HG02623 (cell line): ENCODE measurements at regions not wholly inside any gene's neighbourhood (a gene's known extent, or its start where the extent isn't known, plus 50 kb on each side); places are given as distances from the start of the nearest gene placed in this dataset.
"Not testable (repeated sequence)": the region's sequence is repeated elsewhere in the genome, so short reads cannot be mapped to it uniquely, and the experiment has no call there.

Source experiments
- ATAC-seq: cut with Tn5 transposase; IDR thresholded peaks from one replicate; pipeline ENCODE4 v1.9.1; 2021; ENCODE audit warnings: moderate library complexity; ENCODE audit not compliant: unreplicated experiment

DNA sequence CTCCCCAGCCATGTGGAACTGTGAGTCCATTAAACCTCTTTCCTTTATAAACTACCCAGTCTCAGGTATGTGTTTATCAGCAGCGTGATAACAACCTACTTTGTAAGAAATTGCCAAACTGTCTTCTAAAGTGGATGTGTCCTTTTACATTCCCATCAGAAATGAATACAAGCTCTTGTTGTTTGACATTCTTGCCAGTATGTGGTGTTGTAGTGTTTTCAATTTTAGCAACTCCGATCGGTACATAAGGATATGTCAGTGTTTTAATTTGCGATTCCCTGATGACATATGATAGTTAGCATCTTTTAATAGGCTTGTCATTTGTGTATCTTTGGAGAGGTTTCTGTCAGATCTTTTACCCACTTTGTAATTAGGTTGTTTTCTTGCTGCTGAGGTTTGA is 1156.3 kb upstream of the CRIM1 start:
- ATAC-seq: no peak

DNA sequence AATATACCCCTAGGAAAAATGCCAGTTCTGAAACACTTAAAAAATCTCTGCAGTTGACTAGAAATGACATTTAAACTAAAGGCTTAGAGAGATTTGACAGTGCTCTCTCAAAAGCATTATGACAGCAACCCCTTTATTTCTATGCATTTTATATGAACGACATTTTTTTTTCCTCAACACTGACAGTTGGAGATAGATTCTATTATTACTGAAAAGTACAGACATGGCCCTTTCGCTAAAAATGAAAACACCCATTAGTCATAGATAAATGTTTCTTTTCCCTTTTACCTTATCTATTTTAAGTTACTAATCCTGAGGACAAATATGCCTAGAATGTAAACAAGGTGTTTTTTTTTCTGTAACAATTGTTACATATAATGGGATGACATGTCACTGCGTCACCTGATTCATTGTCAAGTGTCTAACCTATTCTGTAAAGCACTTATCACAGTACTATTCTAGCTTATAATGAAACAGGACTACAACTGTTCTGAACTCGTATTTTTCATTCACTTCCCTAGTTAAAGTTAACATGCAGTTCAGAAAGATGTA is 1169.6 kb upstream of the CRIM1 start:
- ATAC-seq: no peak

DNA sequence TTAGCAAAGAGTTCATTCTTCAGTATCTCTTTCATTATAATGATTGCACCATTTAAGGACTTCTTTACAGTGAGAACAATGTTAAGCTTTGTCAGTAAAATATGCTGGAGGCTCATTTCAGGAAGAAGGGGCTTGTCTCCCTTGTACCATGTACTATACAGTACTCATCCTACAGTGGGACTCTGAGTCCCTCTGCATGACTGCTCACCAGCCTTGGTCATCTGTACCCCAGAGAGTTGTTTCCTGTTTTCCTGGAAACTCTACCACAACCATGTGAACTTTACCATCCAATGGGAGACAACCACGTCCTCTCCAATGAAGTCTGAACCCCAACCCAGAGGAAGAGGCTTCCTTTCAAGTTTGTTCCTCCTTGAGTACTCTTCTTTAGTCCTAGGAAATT is 1171.1 kb upstream of the CRIM1 start:
- ATAC-seq: no peak

DNA sequence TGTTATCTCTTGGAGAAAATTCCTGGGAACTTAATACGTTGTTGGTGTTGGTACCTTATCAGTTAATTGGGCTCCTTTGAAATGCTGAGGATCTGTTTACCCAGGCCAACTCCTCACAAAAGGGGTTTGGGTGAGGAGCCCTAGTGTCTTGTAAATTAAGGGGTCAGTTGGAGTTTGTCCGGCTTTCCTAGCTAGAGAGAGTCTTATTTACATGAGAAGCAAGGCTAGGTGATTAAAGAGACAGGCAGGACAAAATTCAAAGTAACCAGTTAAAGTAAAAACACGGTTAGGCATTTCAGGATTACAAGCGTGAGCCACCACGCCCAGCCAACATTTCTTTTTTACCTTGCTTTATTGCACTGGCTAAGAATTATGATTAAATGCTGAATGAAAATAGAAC is 1178.9 kb upstream of the CRIM1 start:
- ATAC-seq: not testable (repeated sequence)

DNA sequence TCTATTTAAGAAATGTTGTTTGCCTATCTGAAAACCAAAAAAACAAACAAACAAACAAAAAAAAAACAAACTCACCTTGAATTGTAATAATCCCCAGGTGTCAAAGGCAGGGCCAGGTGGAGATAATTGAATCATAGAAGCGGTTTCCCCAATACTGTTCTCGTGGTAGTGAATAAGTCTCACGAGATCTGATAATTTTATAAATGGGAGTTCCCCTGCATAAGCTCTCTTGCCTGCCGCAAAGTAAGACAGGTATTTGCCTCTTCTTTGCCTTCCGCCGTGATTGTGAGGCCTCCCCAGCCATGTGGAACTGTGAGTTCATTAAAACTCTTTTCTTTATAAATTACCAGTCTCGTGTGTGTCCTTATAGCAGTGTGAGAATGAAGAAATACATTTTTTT is 1180.7 kb upstream of the CRIM1 start:
- no peak for ATAC-seq

DNA sequence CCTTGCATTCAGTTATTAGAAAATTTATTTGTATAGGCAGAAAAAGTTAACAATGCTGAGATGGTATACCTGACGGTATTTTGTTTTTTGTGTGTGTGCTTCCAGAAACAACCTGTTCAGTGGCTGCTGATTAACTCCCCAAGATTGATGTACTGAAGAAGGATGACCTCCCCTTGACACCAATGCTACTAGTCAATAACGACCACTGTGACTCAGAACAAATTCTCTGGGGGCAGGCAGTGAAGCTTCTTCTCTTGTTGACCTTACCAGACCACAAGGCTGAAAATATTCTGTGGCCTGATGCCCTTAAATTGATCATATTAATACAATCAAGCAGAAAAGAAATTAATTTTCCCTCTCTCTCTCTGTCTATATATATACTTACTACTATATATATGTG is 1182.9 kb upstream of the CRIM1 start:
- ATAC-seq: no peak

DNA sequence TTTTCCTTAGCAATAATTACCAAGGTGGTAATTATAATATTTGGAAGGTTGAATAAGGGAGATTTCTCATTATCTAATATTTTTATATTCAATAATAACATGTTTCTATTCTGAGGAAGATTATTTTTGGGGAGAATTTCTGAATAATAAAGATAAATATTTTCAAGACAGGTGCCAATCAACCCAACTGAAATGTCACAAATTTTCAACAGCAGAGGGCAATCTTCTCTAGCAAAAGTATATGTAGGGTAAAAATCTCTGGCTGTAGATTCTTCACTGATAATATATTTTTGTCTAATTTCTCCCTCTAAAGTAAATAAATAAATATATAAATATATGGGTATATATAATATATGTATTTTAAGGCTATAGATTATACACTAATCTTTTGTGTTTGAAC is 1187.2 kb upstream of the CRIM1 start:
- ATAC-seq: no peak

DNA sequence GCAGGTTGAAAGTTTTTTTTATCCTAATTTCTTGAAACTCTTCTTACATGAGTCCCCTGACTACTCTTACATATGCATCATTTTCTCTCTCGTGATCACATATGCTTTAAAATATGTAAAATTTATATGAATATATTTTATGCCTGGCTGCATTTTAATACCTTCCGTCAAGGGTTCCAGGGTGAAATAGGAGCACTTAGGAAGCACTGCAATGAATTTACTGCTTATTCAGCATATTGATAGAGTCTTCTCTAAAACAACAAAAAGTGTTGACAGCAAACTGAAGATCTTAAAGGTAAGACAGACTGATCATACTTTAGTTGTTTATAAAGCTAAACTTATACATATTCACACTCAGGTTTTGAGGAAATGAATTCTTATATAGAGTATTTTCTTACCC is 1191.6 kb upstream of the CRIM1 start:
- ATAC-seq: no peak

DNA sequence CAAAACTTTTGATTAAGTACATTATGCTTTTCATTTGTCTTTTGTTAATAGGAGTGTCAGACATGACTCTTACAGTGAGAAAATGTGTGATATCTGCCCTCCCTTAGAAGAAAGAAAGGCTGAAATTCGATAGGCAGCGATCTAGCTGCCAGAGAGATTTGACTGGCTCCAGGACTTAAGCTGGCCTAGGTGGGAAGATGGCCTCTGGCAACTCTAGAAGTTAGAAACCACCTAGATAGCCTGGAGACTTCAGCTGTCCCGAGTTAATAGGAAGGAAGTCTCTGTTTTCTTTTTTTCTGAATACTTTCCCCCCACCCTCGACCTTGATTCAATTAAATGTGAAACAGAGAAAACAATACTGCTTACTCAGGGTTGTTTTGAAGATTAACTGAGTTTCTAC is 1194.7 kb upstream of the CRIM1 start:
- no peak for ATAC-seq

DNA sequence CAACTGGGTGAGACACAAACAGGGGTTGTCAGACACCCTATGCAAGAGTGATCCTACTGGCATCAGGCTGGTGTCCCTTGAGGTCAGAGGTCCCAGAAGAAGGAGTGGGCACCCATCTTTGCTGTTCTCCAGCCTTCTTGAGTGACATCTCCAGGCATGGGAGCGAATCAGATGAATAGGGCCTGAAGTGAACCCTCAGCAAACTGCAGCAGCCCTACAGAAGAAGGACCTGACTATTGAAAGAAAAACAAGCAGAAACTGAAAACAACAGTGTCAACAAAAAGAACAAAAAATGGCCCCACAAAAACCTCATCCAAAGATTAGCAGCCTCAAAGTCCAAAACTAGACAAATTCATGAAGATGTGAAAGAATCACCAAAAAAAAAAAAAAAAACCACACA is 1229.7 kb upstream of the CRIM1 start:
- ATAC-seq: no peak

DNA sequence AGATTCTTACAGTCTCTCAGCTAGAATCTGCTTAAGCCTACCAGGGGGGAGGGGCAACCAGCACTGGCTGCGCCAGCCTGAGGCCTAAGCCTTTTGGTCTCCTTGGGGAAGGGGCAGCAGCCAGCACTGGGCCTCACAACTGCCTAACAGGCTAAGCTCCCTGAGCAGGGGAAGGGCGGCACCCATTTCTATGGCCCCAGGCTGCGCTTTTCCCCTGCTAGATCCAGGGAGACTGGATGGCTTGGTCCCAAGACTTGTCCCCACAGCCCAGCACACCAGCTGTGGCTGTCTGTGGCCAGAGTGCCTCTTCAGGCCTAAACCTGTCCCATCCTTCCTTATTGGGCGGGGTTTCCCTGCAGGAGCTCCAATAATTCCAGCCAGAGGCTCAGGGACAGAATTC is 1230.3 kb upstream of the CRIM1 start:
- no peak for ATAC-seq

DNA sequence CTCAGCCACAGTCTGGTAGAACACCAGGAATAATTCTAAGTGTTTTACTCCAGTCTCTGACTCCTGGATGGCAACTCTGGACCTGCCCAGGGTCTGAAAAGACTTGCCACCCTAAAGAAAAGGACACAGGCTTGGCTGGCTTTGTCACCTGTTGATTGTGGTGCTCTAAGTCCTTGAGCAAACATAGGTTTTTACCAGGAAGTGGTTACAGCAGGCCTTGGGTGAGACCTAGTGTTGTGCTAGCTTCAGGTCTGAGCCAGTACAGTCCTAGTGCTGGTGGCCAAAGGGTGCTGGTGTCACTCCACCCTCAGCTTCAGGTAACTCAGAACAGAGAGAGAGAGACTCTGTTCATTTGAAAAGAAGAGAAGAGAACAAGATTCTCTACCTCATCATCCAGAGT is 1239.4 kb upstream of the CRIM1 start:
- no peak for ATAC-seq

DNA sequence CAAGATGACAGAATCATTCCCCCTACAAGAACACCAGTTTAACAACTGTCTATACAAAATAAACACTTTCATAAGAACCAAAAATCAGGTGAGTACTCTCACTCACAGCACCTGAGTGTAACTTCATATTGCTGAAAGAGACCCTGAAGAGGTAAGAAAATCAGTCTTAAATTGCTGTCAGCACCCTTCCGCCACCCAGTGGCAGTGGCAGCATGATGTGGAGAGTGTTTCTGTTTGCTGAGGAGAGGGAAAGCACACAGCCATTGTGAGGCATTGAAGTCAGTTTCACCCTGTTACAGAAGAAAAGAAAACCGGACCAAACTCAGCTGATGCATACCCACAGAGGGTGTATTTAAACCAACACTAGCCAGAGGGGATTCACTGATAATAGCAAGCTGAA is 1240.8 kb upstream of the CRIM1 start:
- no peak for ATAC-seq

DNA sequence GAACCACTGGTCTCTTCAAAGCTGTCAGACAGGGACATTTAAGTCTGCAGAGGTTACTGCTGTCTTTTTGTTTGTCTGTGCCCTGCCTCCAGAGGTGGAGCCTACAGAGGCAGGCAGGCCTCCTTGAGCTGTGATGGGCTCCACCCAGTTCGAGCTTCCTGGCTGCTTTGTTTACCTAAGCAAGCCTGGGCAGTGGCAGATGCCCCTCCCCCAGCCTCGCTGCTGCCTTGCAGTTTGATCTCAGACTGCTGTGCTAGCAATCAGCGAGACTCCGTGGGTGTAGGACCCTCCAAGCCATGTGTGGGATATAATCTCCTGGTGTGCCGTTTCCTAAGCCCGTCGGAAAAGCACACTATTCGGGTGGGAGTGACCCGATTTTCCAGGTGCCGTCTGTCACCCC is 1243.2 kb upstream of the CRIM1 start:
- not testable (repeated sequence) for ATAC-seq

DNA sequence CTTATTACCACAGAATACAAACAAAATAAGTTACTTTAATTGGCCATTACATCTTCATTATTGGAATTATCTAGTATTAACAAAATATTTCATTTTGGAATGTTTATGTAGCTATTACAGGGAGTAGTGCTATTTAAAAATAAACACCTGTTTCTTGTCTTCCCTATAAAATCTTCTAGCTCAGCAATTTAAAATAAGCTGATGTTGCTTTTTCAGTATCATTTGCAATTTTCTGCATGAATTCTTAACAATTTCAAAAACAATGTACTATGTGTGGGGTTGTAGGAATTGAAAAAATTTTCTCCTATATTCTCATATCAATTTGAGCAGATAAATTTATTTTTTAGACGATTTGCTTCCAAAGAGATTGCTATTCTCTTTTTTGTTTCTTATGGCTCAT is 1251.3 kb upstream of the CRIM1 start:
- ATAC-seq: no peak

DNA sequence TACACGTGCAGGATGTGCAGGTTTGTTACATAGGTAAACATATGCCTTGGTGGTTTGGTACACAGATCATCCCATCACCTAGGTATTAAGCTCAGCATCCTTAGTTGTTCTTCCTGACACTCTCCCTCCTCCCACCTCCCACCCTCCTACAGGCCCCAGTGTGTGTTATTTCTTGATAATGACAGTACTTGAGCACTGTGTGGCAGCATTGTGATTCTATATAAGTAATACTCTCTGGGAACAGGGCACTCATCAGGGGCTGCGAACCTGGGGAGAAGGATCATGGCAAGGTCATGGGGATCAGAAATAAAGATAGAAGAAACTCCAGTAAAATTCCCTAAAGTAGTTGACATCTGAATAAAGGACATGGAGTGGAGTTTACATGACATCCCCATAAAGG is 1256.2 kb upstream of the CRIM1 start:
- no peak for ATAC-seq

DNA sequence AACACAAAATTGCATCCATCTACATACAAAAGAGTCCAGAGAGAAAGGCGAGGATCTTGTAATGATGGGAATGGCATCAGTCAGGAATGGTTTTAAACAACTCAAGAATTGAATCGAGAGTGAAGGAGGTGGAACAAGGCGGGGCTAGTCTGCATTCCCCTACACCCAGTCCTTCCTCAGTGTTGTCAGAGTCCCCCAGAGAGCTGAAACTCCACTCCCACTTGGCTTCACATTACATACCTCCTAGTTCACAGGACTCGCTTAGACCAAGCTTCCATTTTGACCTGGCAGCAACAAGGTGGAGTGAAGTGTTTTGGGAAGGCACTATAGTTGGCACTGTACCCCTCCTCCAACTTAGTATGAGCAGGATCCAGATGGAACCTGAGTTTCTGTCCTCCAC is 1273.5 kb upstream of the CRIM1 start:
- no peak for ATAC-seq

DNA sequence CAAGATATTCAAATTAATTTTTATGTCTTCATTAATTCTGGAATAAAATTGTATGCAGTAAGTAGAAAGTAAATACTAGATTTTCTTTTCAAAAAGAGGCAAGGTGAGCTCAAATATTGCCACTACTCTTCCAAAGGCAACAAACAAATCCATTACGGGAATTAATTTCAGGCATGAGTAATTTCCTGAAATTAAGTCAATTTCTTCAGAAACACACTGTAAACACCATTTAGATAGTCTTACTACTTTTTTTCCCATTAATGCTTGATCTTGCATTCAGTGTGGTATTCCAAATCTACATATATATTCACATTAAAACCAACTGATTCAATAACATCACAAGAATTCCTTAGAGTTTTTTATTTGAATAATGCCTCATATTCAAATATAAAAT is 1274.0 kb upstream of the CRIM1 start:
- no peak for ATAC-seq

DNA sequence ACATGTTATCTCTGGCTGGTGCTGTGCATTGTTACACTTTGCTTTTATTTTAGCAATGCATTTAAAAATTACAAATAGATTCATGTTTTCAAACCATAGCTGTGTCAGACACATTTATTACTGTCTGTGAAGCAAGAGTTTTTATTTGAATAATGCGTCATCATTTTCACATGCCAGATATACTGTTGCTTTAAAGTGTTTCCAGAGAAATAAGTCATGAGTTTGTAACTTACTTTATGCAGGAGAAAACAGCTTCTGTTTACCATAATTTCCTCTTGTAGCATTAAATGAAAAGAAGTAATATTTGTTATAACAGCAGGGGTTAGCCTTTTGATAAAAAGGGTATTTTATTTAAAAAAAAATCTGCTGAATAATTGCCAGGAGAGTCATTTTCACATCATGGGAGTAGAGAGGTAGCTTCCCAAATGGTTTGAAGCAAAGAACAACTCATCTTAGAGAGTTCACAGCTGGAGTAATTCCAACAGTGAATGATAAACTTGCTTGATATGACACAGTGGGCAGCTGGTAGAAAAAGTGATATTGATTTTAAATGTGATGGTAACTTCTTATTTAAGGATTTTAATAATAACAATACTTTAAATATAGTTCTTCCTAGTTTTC is 1274.5 kb upstream of the CRIM1 start:
- no peak for ATAC-seq

DNA sequence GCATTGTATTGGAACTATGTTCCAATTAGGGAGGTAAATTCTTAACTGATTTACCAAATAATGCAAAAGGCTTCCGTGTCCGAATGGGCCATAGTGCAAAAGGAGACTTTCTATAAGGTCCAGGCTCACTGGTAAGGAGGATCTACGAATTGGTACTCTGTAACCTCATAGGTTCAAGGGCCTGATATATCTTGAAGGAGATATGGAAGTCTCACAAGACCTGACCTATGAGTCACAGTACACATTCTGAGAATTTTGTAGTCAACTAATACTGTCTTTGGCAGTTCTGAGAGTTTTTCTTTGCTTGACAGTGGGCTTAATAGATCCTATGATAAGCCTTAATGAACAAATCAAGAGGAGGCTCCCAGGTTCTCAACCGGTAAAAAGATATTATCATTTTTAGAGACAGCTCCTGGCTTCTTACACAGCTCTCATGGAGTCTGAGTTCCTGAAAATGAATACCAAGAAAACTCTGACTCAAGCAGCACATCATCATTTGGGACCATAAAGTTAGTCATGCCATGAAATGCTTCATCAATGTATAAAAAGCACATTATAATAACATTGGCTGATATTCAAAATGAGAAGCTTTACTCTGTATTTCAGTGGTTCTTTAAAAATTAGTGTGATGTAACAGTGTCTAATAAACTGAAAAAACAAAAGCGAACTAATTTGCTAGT is 1275.2 kb upstream of the CRIM1 start:
- ATAC-seq: no peak

DNA sequence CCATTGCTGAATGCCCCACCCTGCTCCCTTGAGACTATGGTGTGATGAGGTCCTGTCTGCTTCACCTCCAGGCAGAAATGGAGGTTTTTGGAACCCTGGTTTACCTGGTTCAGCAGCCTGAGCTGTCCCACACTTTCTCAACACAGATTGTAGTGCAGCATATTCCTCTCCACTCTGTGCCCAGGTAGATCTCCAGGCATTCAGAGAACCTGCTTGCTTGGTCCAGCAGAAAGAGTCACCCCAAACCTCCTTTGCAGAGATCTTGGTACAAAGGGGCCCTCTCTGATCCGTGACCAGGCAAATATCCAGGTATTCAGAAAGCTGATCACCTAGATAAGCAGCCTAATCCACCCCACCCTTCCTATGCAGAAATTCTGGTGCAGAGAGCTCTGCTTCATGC is 1288.2 kb upstream of the CRIM1 start:
- ATAC-seq: no peak

DNA sequence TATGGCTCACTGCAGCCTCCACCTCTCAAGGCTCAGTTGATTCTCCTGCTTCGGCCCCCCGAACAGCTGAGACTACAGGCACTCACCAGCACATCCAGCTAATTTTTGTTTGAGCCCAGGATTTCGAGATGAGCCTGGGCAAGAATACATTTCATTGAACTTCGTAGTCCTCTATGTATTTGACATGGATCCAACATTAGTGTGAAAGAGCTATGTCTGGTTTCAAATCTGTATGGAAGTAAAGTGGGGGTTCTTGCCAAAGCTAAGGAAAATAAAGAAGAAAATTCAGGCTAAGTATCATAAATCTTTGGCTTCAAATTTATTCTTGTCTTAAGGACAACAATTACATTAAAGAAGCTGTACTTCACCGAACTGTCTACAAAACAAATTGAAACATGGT is 1291.7 kb upstream of the CRIM1 start:
- no peak for ATAC-seq

DNA sequence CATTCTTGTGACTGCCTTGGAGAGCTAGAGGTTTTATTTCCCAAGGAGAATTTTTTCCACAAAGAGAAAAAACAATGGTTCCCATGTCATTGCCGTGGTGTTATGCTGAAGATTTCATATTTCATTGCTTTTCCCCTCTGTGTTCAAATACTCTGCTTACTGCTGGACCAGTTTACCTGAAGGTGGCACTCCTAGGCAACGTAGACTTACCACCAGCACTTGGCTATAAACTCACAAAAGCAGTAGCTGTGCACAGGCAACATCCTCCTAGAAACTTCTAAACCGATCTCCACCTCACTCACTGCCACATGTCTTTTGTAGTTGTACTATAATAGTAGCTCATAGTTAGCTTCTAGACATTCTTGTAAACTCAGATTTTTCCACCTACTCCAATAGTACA is 1319.7 kb upstream of the CRIM1 start:
- no peak for ATAC-seq
